GM12878 (cell line): ENCODE measurements at regions not wholly inside any gene's neighbourhood (a gene's known extent, or its start where the extent isn't known, plus 50 kb on each side); places are given as distances from the start of the nearest gene placed in this dataset.

Experiments
- ATAC-seq: fragments of 200-7000 bp; cut with Tn5 transposase; 3 replicates; pipeline ENCODE4 v1.9.1; 2020; ENCODE audit warnings: mild to moderate bottlenecking, moderate library complexity
- BruUV-seq: library from RNA; stranded (reverse); fragments of 400-500 nt; replicated peaks from 2 replicates; lab custom pipeline; 2021; lab: Mats Ljungman, UMichigan
- CTCF ChIA-PET: fragments of 300-600 bp; sonication (Branson Sonifier 250); formaldehyde crosslinking; extraction: SDS; loops from one replicate; lab custom pipeline; 2021; ENCODE audit warnings: inconsistent platforms; lab: Yijun Ruan, JAX
- POLR2A ChIA-PET: fragments of 350-600 bp; formaldehyde crosslinking; extraction: SDS; loops from one replicate; lab custom pipeline; 2021; ENCODE audit warnings: inconsistent platforms; lab: Charles Lee
- RAD21 ChIA-PET: fragments of 300-600 bp; sonication (Branson Sonifier 250); formaldehyde crosslinking; loops from one replicate; lab custom pipeline; 2023; ENCODE audit warnings: antibody characterized with exemption; ENCODE audit not compliant: unreplicated experiment; lab: Charles Lee
- SMC1A ChIA-PET: fragments of 300-600 bp; sonication (Branson Sonifier 250); formaldehyde crosslinking; loops from one replicate; lab custom pipeline; 2023; ENCODE audit not compliant: unreplicated experiment, uncharacterized antibody; lab: Charles Lee
- DNase-seq: peaks from one replicate; pipeline ENCODE4 v3.0.0-alpha.2; 2011; ENCODE audit warnings: low read depth, low spot score
- FAIRE-seq: peaks from 3 replicates; lab custom pipeline; 2011; peaks lifted over from hg19 to GRCh38; lab: Jason Lieb, UNC
- H2AFZ ChIP-seq: 2 replicates; pipeline ENCODE4 v1.6.0; 2011; ENCODE audit warnings: low read depth, low read length, control low read depth; ENCODE audit not compliant: control insufficient read depth
- H3K27ac ChIP-seq: 2 replicates; pipeline ENCODE4 v1.5.1; 2011; ENCODE audit warnings: control low read depth; ENCODE audit not compliant: control insufficient read depth, insufficient read depth
- H3K27me3 ChIP-seq, 2 experiments: replicated peaks in 1 of 2; 2 replicates each; pipeline versions ENCODE4 v1.6.0 to v1.6.1; 2011; ENCODE audit warnings: low read length in 1 of 2; ENCODE audit not compliant: control insufficient read depth in 2 of 2, insufficient read depth in 2 of 2
- H3K36me3 ChIP-seq, 2 experiments: 2 replicates each; pipeline ENCODE4 v1.5.1; 2011; ENCODE audit warnings: low read length in 1 of 2; ENCODE audit not compliant: control insufficient read depth in 2 of 2, insufficient read depth in 2 of 2
- H3K4me1 ChIP-seq: 2 replicates; pipeline ENCODE4 v1.6.1; 2011; ENCODE audit warnings: mild to moderate bottlenecking, low read length, moderate library complexity, mixed read lengths; ENCODE audit not compliant: control insufficient read depth, insufficient read depth
- H3K4me2 ChIP-seq: 2 replicates; pipeline ENCODE4 v1.6.0; 2011; ENCODE audit warnings: control low read depth; ENCODE audit not compliant: control insufficient read depth, insufficient read depth
- H3K4me3 ChIP-seq: fragments of 200-600 bp; sonication (generic); 2 replicates; pipeline ENCODE4 v1.5.1; 2016
- H3K79me2 ChIP-seq: 2 replicates; pipeline ENCODE4 v1.6.0; 2011; ENCODE audit warnings: low read length; ENCODE audit not compliant: control insufficient read depth, insufficient read depth
- H3K9ac ChIP-seq: 2 replicates; pipeline ENCODE4 v1.8.0; 2011; ENCODE audit warnings: low read length, control low read depth, mixed read lengths; ENCODE audit not compliant: control insufficient read depth, insufficient read depth
- H3K9me3 ChIP-seq: replicated peaks from 3 replicates; pipeline ENCODE4 v1.5.1; 2011; ENCODE audit warnings: mild to moderate bottlenecking, low read length; ENCODE audit not compliant: control insufficient read depth, insufficient read depth
- H4K20me1 ChIP-seq: 2 replicates; pipeline ENCODE4 v1.6.0; 2011; ENCODE audit not compliant: control insufficient read depth, insufficient read depth
- CHD2 ChIP-seq: IDR thresholded peaks from 2 replicates; pipeline ENCODE4 v1.6.1; 2011; ENCODE audit warnings: low read depth, low read length, improper control_type of control experiment, borderline replicate concordance
- EED ChIP-seq: sonication (generic); IDR thresholded peaks from 2 replicates; pipeline ENCODE4 v1.6.1; 2016; ENCODE audit warnings: antibody characterized with exemption, low read depth
- IRF3 ChIP-seq: fragments of 450-650 bp; IDR thresholded peaks from 2 replicates; pipeline ENCODE4 v1.6.1; 2014; ENCODE audit warnings: mild to moderate bottlenecking
- KAT2A ChIP-seq: conservative IDR thresholded peaks from 2 replicates; pipeline ENCODE4 v1.6.1; 2011; ENCODE audit warnings: low read depth, low read length; ENCODE audit not compliant: control insufficient read depth
- NBN ChIP-seq: fragments of 450-650 bp; IDR thresholded peaks from 2 replicates; pipeline ENCODE4 v1.6.1; 2016
- REST ChIP-seq: IDR thresholded peaks from 2 replicates; pipeline ENCODE4 v1.6.1; 2012; ENCODE audit warnings: mild to moderate bottlenecking, low read depth, low read length
- SIX5 ChIP-seq: IDR thresholded peaks from 2 replicates; pipeline ENCODE4 v1.6.1; 2011; ENCODE audit warnings: mild to moderate bottlenecking, low read depth, low read length, moderate library complexity; ENCODE audit not compliant: severe bottlenecking
- ZNF207 ChIP-seq: fragments of 450-650 bp; IDR thresholded peaks from 2 replicates; pipeline ENCODE4 v1.6.1; 2014; ENCODE audit warnings: antibody characterized with exemption, mild to moderate bottlenecking, borderline replicate concordance
- WGBS: methylation state at CpG from one replicate; pipeline ENCODE4 v1.1.6; 2016; ENCODE audit warnings: low lambda C conversion rate; ENCODE audit not compliant: insufficient replicate concordance, insufficient coverage; ENCODE audit errors: missing lambda C conversion rate; 5-methylcytosine and 5-hydroxymethylcytosine counted together
- in situ Hi-C: fragments of 300-500 bp; cut with MboI; formaldehyde crosslinking; loops from 9 replicates; pipeline ENCODE4 v1.14.3; 2018; ENCODE audit warnings: mixed read lengths
- intact Hi-C: fragments of 100-400 bp; cut with micrococcal nuclease; formaldehyde crosslinking; loops from one replicate; pipeline ENCODE4 v1.14.2; 2022; ENCODE audit not compliant: unreplicated experiment

GRCh38 chr17:73749337-73749823 is 105.1 kb upstream of the SDK2 start:
- ChIA-PET CTCF (no interaction called here), POLR2A (no interaction called here), RAD21 (no interaction called here), SMC1A (no interaction called here)
- Histone ChIP-seq H3K27me3 (peaks cover 0 to 1% of the 10 kb centered on the region in 2 experiments; a peak in 1 of 4 replicates), H3K27ac (no peak overlapping the region), H3K4me2 (no peak overlapping the region), H3K79me2 (no peaks in the 10 kb centered on the region), H3K9me3 (no peaks in the 10 kb centered on the region), H4K20me1 (no peaks in the 10 kb centered on the region; the same call in 1 of the 2 replicates), H3K9ac (no peak overlapping the region), H3K4me3 (no peak overlapping the region), H3K4me1 (no peaks in the 10 kb centered on the region), H2AFZ (no peak overlapping the region), H3K36me3 (no peaks in the 10 kb centered on the region)
- ATAC-seq = no peak
- no peak for DNase-seq
- in situ Hi-C loops (no loop called here), intact Hi-C loops (no loop called here)
- TF ChIP-seq SIX5 = no peak
- TF ChIP-seq KAT2A = no peak
- no peak for TF ChIP-seq IRF3
- 11% methylated on average over 6 of the region's 6 CpGs for WGBS
- FAIRE-seq = peak; percentile 31
- no TSS peak for BruUV-seq

- DNase-seq (no peak), FAIRE-seq (no peak), ATAC-seq (no peak)
- Histone ChIP-seq H3K4me3 (no peak overlapping the region), H3K79me2 (no peaks in the 10 kb centered on the region), H3K27ac (no peak overlapping the region), H3K36me3 (no peaks in the 10 kb centered on the region), H3K4me2 (no peak overlapping the region), H3K9ac (no peak overlapping the region), H3K27me3 (peaks cover 0 to 1% of the 10 kb centered on the region in 2 experiments; a peak in 1 of 4 replicates), H2AFZ (no peak overlapping the region), H3K9me3 (no peaks in the 10 kb centered on the region), H4K20me1 (no peaks in the 10 kb centered on the region; the same call in 1 of the 2 replicates), H3K4me1 (no peaks in the 10 kb centered on the region)
- BruUV-seq = no TSS peak
- no peak for TF ChIP-seq NBN
- TF ChIP-seq EED = no peak
- no peak for TF ChIP-seq CHD2
- TF ChIP-seq KAT2A = no peak
- TF ChIP-seq REST = no peak
- no peak for TF ChIP-seq ZNF207
- CTCF ChIA-PET = no interaction called here
- POLR2A ChIA-PET = no interaction called here
- SMC1A ChIA-PET = interaction anchor here (0.6 kb wide), 1 partner anchor 274 kb away, joined by 3 read pairs; no protein-coding TSS in a partner anchor
- RAD21 ChIA-PET = no interaction called here
- intact Hi-C loops (no loop called here), in situ Hi-C loops (no loop called here)
- 10% methylated on average over 16 of the region's 16 CpGs for WGBS
These were observed 105.8 kb upstream of the SDK2 start for GRCh38 chr17:73749928-73750605.
